WERI-Rb-1 (cell line): ENCODE measurements at regions not wholly inside any gene's neighbourhood (a gene's known extent, or its start where the extent isn't known, plus 50 kb on each side); places are given as distances from the start of the nearest gene placed in this dataset.

Experiments used
- DNase-seq: peaks from one replicate; pipeline ENCODE4 v3.0.0-alpha.2; 2020
- H3K27ac ChIP-seq: fragments of 250-450 bp; sonication (Bioruptor Pico); 2 replicates; pipeline ENCODE4 v1.5.1; 2020; ENCODE audit warnings: mild to moderate bottlenecking, moderate library complexity
- H3K27me3 ChIP-seq: fragments of 250-450 bp; sonication (Bioruptor Pico); 2 replicates; pipeline ENCODE4 v1.5.1; 2021; ENCODE audit warnings: mild to moderate bottlenecking, low read depth, moderate library complexity; ENCODE audit not compliant: insufficient read depth, severe bottlenecking
- H3K36me3 ChIP-seq: fragments of 250-450 bp; sonication (Bioruptor Pico); 2 replicates; pipeline ENCODE4 v1.5.1; 2020; ENCODE audit warnings: mild to moderate bottlenecking, moderate library complexity
- H3K4me3 ChIP-seq: 2 replicates; pipeline ENCODE4 v1.5.1; 2011; ENCODE audit warnings: low read depth, mild to moderate bottlenecking, control low read depth, low read length
- H3K9me3 ChIP-seq: fragments of 250-450 bp; sonication (Bioruptor Pico); 2 replicates; pipeline ENCODE4 v1.5.1; 2021; ENCODE audit warnings: mild to moderate bottlenecking, moderate library complexity; ENCODE audit not compliant: severe bottlenecking
- CTCF ChIP-seq: IDR thresholded peaks from 2 replicates; pipeline ENCODE4 v1.5.1; 2011; ENCODE audit warnings: low read depth, mild to moderate bottlenecking, control low read depth, inconsistent platforms, low read length

GRCh38 chr6:3949521-3949920, 100.3 kb downstream of the FAM50B start:
- Histone ChIP-seq H3K4me3 (no peak overlapping the region), H3K27me3 (no peaks in the 10 kb centered on the region)

GRCh38 chr6:3956054-3956453, 106.9 kb downstream of the FAM50B start:
- no peaks in the 10 kb centered on the region for H3K27me3 ChIP-seq
- no peak overlapping the region for H3K4me3 ChIP-seq
- H3K9me3 ChIP-seq, result peaks cover 8% of the 10 kb centered on the region
- H3K27ac ChIP-seq, result no peak overlapping the region
- TF ChIP-seq CTCF, result no peak
- no peak for DNase-seq
- no peaks in the 10 kb centered on the region for H3K36me3 ChIP-seq

More at GRCh38 chr6:3949521-3949920, 100.3 kb downstream of the FAM50B start:
- Histone ChIP-seq H3K36me3 (no peaks in the 10 kb centered on the region), H3K9me3 (peaks cover 8% of the 10 kb centered on the region), H3K27ac (no peak overlapping the region)
- TF ChIP-seq CTCF, result no peak
- no peak for DNase-seq

GRCh38 chr6:3957321-3957720, 108.1 kb downstream of the FAM50B start:
- no peak for TF ChIP-seq CTCF
- no peaks in the 10 kb centered on the region for H3K36me3 ChIP-seq
- H3K27me3 ChIP-seq, result no peaks in the 10 kb centered on the region
- H3K27ac ChIP-seq, result no peak overlapping the region
- peaks cover 2% of the 10 kb centered on the region for H3K9me3 ChIP-seq
- H3K4me3 ChIP-seq, result no peak overlapping the region
- DNase-seq, result no peak

GRCh38 chr6:3958255-3958654, 109.1 kb downstream of the FAM50B start:
- H3K9me3 ChIP-seq, result peaks cover 2% of the 10 kb centered on the region
- TF ChIP-seq CTCF, result no peak

GRCh38 chr6:3959385-3959784, 110.2 kb downstream of the FAM50B start:
- Histone ChIP-seq H3K36me3 (no peaks in the 10 kb centered on the region), H3K27ac (no peak overlapping the region), H3K4me3 (no peak overlapping the region), H3K27me3 (no peaks in the 10 kb centered on the region), H3K9me3 (no peaks in the 10 kb centered on the region)
- no peak for TF ChIP-seq CTCF
- no peak for DNase-seq

More at GRCh38 chr6:3958255-3958654, 109.1 kb downstream of the FAM50B start:
- DNase-seq, result no peak
- Histone ChIP-seq H3K27me3 (no peaks in the 10 kb centered on the region), H3K27ac (no peak overlapping the region), H3K4me3 (no peak overlapping the region), H3K36me3 (no peaks in the 10 kb centered on the region)

GRCh38 chr6:3960754-3961361, 111.7 kb downstream of the FAM50B start:
- TF ChIP-seq CTCF, result no peak
- DNase-seq, result no peak
- Histone ChIP-seq H3K27ac (no peak overlapping the region), H3K4me3 (no peak overlapping the region), H3K9me3 (no peaks in the 10 kb centered on the region), H3K27me3 (no peaks in the 10 kb centered on the region), H3K36me3 (no peaks in the 10 kb centered on the region)
